ENCODE measurements at regions not wholly inside any gene's neighbourhood (a gene's known extent, or its start where the extent isn't known, plus 50 kb on each side); places are given as distances from the start of the nearest gene placed in this dataset.

DNA sequence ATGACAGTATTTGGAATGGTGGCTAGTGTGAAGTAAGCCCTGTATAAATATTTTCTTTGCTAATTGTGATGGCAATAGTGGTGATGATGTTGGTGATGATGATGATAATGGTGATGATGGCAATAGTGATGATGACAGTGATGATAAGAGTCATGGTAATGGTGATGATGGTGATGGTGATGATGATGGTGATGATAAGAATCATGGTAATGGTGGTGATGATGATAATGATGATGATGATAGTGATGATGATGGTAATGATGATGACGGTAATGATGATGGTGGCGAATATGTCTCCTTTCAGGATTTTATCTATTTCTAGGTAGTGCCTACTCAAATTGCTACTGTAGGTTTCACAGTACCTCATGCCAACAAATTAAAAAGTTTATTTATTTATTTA lies 205.4 kb downstream of the GALR1 start:
- no peak for DNase-seq

DNA sequence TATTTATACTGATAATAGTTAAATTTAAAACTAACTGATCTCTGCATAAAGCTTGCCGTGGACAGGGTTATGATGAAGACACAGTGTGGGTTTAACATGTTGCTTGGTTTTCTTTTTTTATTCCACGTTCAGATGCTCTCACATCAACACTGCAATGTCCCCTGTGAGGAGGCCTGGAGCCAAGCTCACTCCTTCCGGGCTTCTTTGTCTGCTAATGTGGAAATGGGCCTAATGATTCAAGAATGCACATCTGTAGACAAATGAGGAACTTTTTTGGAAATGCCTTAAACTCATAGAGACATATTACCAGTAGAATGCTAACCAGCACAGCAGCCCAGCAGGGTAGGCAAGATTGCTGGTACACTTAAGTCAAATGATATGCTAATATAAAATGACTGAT lies 208.0 kb downstream of the GALR1 start:
- no peak for DNase-seq

DNA sequence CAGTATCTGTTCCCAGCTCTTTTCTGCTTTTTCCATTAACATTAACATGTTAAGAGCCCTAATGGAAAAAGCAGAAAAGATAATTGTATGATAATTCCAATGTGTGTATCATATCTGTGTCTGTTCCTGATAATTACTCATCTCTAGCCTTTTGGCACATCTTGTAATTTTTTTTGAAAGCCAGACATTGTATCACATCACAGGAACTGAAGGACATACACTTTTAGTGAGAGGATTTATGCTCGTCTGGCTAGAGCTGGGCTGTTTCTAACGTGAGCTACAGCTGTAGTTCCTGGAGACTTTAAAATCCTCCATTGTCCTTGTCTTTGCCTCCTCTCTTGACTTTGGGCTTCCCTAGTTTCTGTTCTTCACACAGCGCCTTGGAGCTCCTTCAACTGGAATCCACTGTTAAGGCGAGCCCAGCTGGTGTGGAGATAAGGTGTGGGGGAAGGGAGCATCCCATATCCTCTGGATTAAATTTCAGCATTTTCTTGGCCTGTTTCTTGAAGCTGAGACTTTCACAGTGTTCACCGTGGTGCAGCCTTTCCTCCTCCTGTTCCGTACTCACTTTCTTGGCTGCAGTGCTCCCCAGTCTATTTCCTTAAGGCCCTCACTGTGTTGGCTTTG lies 211.5 kb downstream of the GALR1 start:
- DNase-seq, result no peak

DNA sequence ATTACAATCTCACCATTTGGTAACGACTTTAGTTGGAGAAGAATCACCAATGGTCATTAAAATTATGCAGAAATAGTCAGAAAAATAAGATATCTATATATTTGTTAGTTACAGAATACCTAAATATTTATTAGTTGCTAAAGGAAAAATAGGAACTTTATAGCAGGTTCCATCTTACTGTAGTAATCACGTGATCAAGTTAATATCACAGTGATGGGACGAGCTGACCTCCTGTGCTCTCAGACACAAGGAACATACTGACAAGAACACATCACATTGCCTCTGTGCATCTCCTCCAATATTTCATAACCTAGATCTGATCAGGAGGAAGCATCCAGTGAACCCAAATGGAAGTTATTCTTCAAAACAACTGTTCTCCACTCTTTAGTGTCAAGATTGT lies 215.3 kb downstream of the GALR1 start:
- DNase-seq, result no peak

DNA sequence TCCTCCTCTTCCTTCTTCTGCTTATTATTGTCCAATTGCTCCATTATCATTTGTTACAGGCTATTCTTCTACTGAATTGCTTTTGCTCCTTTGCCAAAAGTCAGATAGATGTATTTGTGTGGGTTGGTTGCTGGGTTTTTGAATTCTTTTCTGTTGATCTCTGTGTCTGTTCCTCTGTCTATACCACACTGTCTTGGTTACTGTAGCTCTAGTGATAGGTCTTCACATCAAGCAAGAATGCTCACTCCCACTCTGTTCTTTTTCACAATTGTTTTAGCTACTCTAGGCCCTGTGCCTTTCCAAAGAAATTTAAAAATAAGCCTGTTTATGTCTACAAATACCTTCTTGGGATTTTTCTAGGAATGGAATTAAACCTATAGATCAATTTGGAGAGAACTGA lies 217.2 kb downstream of the GALR1 start:
- DNase-seq, result no peak

DNA sequence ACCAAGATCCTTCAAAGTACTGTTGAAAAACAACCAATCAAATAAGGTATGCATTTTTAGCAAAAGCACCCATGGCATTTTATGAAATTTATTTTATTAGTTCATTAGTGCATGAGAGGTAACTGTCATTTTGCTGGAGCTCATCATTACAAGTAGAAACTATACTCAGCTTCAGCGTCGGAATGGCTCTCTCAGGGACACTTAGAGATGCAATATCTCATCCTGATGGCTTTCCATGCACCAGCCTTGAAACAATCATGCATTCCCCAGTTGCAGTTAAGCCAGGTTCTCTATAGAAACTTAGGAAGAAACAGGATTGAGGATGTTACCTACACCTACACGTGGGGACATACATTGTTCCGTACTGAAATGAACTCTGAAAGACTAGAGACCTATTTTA lies 219.5 kb downstream of the GALR1 start:
- no peak for DNase-seq

DNA sequence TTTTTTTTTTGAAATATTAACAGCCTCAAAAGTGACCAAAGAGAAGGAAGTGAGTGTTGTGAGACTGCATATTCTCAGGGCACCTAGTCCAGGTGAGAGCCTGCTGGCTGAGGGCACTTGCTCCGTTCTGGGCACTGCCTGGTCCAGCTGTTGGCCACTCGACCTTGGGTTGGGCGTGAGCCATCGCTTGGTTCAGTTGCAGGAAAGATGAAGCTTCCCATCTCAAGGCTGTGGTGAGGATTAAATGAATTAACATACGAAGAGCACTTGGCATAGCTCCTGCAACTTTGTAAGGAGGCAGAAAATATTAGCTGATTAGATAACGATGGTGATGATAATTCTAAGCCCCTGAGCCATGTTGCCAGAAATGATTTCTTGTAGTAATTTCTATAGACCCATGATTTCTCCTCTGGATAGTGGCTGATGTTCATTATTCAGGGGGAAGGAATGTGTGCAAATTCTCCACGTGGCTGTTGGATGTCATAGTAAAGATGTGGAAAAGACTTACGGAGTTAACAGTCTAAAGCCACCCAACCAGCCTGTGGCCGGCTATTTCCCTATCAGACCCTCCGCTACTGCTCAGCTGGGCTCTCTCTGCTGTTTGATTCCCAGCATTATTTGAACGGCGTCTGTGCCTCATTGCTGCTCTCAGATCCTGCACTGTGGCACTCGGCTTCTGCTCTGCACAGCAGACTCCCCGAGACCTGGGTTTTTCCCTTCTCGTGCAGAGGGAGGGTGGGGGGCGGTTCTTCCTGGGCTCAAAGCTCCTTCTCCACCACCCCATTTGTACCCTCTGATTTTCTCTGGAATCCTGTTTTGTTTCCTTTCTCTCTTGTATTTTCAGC lies 221.1 kb downstream of the GALR1 start:
- no peak for DNase-seq

DNA sequence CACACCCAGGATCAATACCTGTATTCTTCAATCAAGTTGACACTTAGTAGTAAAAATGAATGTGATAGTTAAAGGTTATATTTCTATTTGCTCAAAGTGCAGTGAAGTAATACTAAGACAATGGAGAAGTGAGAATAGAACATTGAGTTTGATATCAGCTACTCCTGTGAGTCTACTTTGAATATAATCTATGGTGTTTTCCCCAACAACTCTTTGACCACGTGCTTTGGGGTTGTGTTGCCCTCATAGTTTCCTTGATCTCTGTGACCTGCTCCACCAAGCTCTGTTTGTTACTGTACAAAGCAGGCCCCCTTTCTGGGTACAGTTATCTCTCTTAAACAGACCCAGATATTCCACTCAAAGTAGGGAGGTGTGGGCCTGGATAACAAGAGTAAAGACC lies 222.9 kb downstream of the GALR1 start:
- DNase-seq, result no peak

DNA sequence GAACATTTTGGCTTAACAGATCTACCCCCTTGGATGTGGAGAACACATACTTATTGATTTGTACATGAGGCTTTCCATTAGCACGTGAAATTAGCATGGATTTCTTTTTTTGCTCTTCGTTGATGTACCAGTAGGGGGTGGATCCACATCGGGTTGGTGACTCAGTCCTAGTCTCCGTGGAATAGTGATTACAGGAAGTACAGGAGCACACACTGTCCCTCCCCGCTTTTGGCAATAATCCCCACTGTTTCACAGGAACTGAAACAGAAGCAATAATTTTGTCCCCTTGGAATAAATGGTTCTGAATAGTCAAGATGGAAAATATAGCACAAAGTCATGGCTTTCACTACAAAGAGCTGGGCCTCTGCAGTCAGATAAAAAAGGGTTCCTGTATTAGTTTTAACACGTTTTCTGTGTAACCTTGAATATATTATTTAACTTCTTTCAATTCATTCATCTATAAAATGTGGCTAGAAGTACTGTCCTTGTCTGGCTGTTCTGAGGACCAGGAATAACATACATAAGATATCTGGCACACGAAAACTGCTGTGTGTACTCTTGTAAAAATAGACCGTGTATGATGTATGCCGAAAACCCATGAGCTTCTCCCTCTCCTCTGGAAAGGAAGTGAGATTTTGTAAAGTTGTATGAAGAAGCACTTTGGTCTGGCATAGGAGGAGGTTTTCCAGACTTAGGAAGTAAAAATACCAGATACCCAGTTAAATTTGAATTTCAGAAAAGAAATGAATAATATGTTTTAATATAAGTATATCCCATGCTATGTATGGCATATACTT lies 229.2 kb downstream of the GALR1 start:
- DNase-seq, result no peak

DNA sequence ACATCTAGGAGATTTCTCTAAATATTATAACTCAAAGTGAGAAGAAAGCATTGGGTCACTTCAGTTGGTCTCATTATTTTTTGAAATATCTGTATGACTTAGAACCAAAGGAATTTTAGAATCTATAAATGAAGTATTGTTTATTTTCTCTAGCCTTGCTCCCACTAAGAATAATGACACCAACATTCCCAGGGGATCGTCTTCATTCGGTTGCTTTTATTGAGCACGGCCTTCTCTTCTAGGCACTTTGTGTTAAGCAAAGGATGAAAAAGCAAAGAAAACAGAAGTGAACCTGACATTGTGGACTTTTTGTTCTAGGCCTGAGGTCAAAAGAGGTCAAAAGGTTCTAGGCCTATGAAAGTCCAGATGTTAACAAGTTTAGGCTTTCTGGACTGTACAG lies 231.9 kb downstream of the GALR1 start:
- no peak for DNase-seq

DNA sequence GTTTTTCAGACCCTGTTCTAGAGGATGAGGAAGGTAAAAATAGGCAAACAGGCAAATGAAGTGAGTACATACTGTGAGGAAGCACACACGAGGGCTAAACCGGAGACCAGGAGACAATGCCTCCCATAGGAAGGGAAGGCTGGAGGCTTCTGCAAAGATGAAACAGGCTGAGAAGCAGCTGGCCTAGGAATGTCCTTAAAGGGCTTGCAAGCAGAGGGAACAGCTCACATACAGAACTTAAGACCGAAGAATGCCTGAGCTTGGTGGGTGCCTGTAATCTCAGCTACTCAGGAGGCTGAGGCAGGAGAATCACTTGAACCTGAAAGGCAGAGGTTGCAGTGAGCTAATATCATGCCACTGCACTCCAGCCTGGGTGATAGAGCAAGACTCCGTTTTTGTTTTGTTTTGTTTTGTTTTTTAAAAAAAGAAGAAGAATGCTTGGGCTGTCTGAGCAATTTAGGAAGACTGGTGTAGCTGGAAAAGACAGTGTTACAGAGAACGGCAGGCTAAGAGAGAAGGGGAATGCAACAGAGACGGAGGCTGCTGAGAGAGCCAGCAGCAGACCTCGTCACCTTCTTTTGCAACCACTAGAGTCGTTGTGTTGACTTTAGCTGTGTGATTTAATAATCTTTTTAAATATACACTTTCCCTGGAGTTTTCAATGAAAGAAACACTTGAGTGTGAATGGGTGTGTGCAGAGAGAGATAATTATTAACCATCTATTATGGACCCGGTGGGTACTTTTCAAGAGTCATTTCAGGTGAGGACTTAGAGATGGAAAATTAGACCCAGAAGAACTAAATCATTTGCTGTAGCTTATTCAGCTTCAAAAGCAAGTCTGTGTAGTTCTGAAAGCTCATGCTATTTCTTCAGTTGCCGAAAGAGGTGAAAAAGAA lies 232.8 kb downstream of the GALR1 start:
- DNase-seq, result no peak

DNA sequence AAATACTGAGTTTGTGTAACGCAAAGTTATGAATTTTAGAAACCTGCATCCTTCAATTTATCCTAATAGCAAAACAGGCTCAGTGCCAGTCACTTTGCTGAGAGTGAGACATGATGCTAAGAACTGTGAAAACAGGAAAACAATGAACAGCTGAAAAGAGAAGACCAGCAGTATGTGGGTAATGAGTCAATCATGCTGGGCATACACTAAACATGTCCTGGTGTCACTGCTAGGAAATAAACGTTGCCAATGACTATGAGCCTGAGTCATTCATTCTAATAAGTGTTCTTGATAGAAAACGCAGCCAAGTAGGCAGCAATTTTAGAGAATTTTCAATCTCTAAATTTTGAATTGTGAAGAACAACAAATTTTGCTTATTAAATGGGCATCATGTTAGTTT lies 237.3 kb downstream of the GALR1 start:
- no peak for DNase-seq

DNA sequence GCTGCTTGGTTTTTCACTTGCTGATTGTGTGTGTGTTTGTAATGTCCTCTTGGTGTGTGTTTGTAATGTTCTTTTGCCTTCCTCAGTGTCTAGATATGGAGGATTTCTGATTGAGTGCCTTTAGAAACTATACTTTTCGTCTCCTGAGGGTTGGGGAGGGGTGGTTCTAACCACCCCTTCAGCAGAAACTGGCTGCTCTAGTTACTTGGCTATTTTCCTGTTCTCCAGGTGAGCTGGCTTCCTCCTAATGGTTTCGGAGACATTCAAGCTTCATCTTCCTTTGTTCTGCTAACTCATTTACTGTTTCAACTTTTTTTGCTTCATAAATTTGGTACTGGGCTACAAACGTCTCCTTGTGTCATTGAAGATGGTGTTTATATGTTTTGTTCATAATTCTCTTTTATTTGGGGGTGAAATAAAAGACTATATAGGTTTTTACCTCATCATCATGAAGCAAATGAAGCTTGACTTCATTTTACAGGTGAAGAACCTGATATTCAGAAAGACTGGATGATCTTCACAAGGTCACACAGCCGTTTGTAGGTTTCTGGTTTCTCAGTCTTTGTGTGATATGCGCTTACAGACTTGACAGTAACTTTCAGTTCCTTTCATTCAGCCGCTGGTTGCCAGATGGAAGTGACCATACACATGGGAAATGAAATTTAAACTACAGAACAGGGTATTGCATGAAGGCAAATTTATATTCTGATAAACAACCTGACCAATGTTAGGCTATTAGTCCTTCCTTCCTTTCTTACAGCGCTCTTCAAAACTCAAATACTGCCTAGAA lies 238.5 kb downstream of the GALR1 start:
- DNase-seq, result no peak

DNA sequence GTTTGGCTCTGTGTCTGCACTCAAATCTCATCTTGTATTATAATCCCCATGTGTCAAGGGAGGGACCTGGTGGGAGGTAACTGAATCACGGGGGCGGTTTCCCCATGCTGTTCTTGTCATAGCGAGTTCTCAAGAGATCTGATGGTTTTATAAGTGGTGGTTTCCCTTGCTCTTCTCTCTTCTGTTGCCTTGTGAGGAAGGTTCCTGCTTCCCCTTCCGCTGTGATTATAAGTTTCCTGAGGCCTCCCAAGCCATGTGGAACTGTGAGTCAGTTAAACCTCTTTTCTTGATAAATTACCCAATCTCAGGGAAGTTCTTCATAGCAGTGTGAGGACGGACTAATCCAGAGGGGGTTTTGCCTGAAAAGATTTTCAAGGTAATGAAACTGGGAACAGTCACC lies 245.4 kb downstream of the GALR1 start:
- DNase-seq, result no peak

DNA sequence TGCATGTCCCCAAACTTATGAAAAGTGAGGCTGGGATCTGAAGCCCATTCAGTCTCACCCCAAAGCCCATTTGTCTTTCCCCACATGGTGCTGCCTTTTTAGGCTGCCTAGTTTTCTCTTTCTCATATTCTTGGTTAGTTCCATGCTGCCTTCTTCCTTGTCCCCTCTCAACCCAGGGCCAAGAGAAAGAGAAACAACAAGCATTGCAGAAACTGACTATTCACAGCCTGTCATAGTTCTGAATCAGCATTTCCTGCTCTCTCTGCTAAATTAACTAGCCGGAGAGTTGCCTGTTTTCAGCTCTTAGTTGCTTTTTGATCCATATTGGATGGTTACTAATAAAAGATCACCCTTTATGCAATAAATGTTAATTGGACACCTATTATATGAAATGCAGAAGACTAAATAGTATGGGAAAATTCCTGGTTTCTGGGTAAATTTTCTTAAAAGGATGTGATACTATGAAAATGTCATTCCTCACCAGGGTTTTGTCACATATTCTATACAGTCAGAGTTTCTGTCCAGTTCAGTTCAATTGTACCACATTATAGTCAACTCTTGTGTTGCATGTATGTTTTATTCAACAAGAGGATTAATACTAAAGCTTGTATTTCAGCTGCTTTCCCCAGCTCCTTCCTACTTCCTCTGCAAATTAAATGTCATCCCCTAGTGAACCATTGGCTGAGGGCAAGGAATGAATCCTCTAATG lies 246.5 kb downstream of the GALR1 start:
- DNase-seq, result no peak

DNA sequence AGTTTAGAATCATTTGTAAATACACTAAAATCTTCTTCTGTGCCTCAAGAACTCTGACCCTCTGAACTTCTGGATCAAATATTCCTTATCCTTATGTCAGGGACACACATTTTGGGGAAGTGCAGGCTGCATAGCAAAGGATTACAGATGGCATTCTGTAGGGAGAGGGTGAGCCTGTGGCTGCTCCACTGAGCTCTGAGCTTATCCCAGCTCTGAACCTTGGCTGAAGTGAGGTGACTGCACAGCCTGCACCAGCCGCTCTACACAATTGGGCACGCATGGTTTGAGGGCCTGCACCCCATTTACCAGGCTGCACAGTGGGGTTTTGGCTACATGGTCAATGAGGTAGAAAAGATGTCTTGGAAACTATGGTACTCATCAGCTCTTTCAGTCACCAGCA lies 251.6 kb downstream of the GALR1 start:
- DNase-seq, result no peak

DNA sequence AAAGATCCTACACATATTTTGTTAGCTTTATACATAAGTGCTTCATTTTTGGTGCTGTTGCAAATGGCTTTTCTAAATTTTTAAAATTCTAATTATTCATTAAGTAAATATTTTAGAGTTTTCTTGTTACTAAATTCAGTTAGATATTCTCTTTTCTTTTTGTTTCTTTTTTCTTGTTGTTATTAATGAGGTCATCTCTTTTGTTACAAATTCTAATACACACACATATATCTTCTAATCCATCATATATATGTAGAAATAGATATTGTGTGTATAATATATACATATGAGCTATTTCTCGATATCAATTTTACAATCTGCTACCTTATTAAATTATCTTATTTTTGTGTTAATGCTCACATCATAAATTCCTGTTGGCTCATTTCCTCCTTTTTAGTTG lies 255.9 kb downstream of the GALR1 start:
- DNase-seq, result no peak

DNA sequence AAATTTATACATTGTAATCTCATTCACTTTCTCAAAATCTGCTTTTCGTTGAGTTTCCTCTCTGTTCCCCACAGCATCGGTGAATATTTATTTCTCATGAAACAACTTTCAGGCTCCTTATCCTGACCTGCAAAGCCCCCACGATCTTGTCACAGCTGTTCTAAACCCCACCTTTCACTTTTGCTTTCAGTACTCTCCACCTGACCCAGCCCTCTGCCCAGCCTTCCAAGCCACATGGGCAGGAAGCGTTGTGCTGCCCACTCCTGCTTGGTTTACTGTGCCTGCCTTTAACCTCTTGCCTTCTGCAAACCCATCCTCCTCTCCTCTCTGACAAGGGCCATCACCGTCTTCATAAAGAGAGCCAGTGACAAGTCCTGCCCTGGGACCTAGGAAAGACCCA lies 262.5 kb downstream of the GALR1 start:
- DNase-seq, result no peak

DNA sequence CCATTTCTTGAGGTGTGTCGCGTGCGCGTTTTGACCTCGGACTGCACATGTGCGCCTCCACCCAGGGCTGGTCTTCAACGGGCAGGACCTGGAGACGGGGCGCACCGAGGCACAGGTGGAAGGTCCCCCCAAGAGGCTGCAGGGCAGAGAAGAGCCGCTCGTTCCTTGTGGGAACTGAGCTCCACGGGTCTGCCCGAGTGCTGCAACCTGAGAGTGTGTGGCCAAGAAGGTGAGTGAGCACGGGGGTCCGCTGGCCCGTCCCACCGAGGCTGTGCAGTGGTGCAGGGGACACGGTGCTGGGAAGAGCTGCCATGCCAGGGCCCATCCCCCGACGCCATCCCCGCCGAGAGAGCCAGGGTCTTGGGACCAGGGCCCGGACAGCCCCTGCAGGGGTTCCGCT lies 268.3 kb downstream of the GALR1 start:
- DNase-seq, result no peak

DNA sequence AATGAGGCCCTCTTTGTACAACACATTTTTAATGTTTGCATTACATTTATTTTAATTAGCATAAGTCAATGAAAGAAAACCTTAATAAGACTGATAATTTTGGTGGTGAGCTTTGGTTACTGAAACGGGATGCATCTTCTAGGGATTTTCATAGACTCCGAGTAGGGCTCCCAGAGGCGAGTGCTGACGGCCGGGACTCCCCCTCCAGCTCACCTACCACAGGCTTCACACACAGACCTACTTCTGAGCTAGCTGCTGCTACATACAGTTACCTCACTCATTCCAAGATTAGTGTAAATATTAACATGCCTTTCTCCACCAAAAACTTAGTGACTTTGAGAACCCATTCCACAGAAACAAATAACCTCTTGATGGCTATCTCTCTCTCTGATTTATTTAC lies 271.1 kb downstream of the GALR1 start:
- DNase-seq, result no peak

DNA sequence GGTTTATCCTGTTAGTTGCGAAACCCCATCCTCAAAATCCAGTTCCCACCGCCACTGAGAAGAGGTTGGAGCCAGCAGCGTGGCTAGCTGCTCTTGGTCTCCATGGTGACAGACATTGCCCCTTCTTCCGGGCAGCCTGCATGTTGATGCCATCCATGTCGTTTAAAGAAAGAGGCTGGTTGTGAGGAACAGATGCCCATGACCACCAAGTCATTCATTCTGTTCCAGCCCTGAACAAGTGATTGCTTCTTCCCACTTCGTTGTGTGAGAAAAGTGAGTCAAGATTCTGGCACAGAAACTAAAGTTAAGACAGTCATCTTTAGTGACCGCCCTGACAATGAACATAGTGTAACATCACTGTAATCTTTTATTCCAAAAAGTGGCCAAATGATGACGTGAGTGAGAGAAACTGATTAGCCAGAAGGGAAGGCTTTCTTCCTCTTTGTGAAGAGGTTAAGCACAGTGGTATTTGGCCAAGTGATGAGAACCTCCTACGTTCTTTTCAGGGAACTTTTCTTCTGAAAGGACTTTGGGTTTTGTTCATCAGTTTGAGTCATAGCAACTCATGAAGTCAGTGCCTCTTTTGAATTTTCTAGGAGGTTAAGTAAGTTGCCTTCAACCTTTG lies 272.5 kb downstream of the GALR1 start:
- DNase-seq, result no peak

All from stimulated activated CD4-positive, alpha-beta T cell treated with anti-CD3 and anti-CD28 coated beads, Interleukin-1b, Interleukin-23, amount 100 ng/mL, for 48 hours (primary cell).